Lower lobe of right lung (tissue), 2 donors: ENCODE measurements at regions not wholly inside any gene's neighbourhood (a gene's known extent, or its start where the extent isn't known, plus 50 kb on each side); places are given as distances from the start of the nearest gene placed in this dataset.

Experiments used
- ATAC-seq, 2 donors: fragments of 200-7000 bp; cut with Tn5 transposase; one replicate each; pipeline ENCODE4 v1.9.1; 2020 to 2022; ENCODE audit warnings: mild to moderate bottlenecking in 2 of 2, moderate library complexity in 2 of 2
- DNase-seq: peaks from one replicate; pipeline ENCODE4 v3.0.0-alpha.2; 2020
- H3K27ac ChIP-seq: fragments of 200-600 bp; one replicate; pipeline ENCODE4 v1.8.0; 2022
- H3K27me3 ChIP-seq: fragments of 200-600 bp; one replicate; pipeline ENCODE4 v1.8.0; 2022; ENCODE audit warnings: low read depth
- H3K36me3 ChIP-seq: fragments of 200-600 bp; one replicate; pipeline ENCODE4 v1.8.0; 2022; ENCODE audit warnings: mild to moderate bottlenecking
- H3K4me1 ChIP-seq: fragments of 200-600 bp; one replicate; pipeline ENCODE4 v1.8.0; 2022
- H3K4me3 ChIP-seq: fragments of 200-600 bp; one replicate; pipeline ENCODE4 v1.8.0; 2022; ENCODE audit warnings: mild to moderate bottlenecking
- H3K9me3 ChIP-seq: fragments of 200-600 bp; one replicate; pipeline ENCODE4 v1.8.0; 2022
- CTCF ChIP-seq: fragments of 200-600 bp; IDR thresholded peaks from one replicate; pipeline ENCODE4 v1.8.0; 2022; ENCODE audit warnings: antibody characterized with exemption, mild to moderate bottlenecking
- intact Hi-C: fragments of 100-400 bp; cut with DNase I; formaldehyde crosslinking; loops from one replicate; pipeline ENCODE4 v1.11.0; 2022
- donor health status: DM: no; HTN: yes; CAD: no; lungs with severe emphysema.

- no peak for TF ChIP-seq CTCF
- ATAC-seq (no peak), DNase-seq (no peak)
- H3K27me3 ChIP-seq: no peaks in the 10 kb centered on the region
- intact Hi-C loops: no loop called here
- no peaks in the 10 kb centered on the region for H3K4me1 ChIP-seq
- no peaks in the 10 kb centered on the region for H3K36me3 ChIP-seq
- H3K4me3 ChIP-seq: no peak overlapping the region
- no peaks in the 10 kb centered on the region for H3K9me3 ChIP-seq
- no peak overlapping the region for H3K27ac ChIP-seq
These were observed 128.3 kb upstream of the MOCS2 start for GRCh38 chr5:53237876-53238275.

GRCh38 chr5:53239301-53239990, 129.9 kb upstream of the MOCS2 start:
- Histone ChIP-seq H3K27me3 (no peaks in the 10 kb centered on the region), H3K27ac (no peak overlapping the region), H3K4me3 (no peak overlapping the region), H3K36me3 (no peaks in the 10 kb centered on the region), H3K4me1 (no peaks in the 10 kb centered on the region), H3K9me3 (no peaks in the 10 kb centered on the region)
- no peak for ATAC-seq
- DNase-seq: no peak
- intact Hi-C loops: no loop called here
- no peak for TF ChIP-seq CTCF

- Histone ChIP-seq H3K27me3 (no peaks in the 10 kb centered on the region), H3K4me1 (no peaks in the 10 kb centered on the region), H3K4me3 (no peak overlapping the region), H3K27ac (no peak overlapping the region), H3K36me3 (no peaks in the 10 kb centered on the region), H3K9me3 (no peaks in the 10 kb centered on the region)
- TF ChIP-seq CTCF: no peak
- DNase-seq: no peak
- ATAC-seq: no peak
- intact Hi-C loops: no loop called here
These were observed 131.1 kb upstream of the MOCS2 start for GRCh38 chr5:53240661-53241060.

- ATAC-seq: no peak
- Histone ChIP-seq H3K4me1 (no peaks in the 10 kb centered on the region), H3K27me3 (no peaks in the 10 kb centered on the region), H3K9me3 (no peaks in the 10 kb centered on the region), H3K27ac (no peak overlapping the region), H3K4me3 (no peak overlapping the region), H3K36me3 (no peaks in the 10 kb centered on the region)
- TF ChIP-seq CTCF: no peak
- intact Hi-C loops: no loop called here
- DNase-seq: no peak
These were observed 132.0 kb upstream of the MOCS2 start for GRCh38 chr5:53241572-53241971.

- Histone ChIP-seq H3K27ac (no peak overlapping the region), H3K4me1 (no peaks in the 10 kb centered on the region), H3K4me3 (no peak overlapping the region), H3K9me3 (no peaks in the 10 kb centered on the region), H3K27me3 (no peaks in the 10 kb centered on the region), H3K36me3 (no peaks in the 10 kb centered on the region)
- no peak for TF ChIP-seq CTCF
- intact Hi-C loops: no loop called here
- ATAC-seq (no peak), DNase-seq (no peak)
These were observed 133.8 kb upstream of the MOCS2 start for GRCh38 chr5:53243403-53243802.
